Ectodermal cell (in vitro differentiated cells): ENCODE measurements at regions not wholly inside any gene's neighbourhood (a gene's known extent, or its start where the extent isn't known, plus 50 kb on each side); places are given as distances from the start of the nearest gene placed in this dataset.

Experiments used
- H3K27ac ChIP-seq: 2 replicates; pipeline ENCODE4 v1.7.0; 2013; ENCODE audit warnings: mild to moderate bottlenecking, low read depth, low read length; ENCODE audit not compliant: insufficient read depth, poor library complexity, severe bottlenecking
- H3K27me3 ChIP-seq: 2 replicates; pipeline ENCODE4 v1.7.0; 2013; ENCODE audit warnings: mild to moderate bottlenecking, low read length; ENCODE audit not compliant: insufficient read depth, control insufficient read depth, poor library complexity, severe bottlenecking
- H3K36me3 ChIP-seq: one replicate; pipeline ENCODE4 v1.7.0; 2013; ENCODE audit warnings: low read length; ENCODE audit not compliant: control insufficient read depth, insufficient read depth
- H3K4me1 ChIP-seq: one replicate; pipeline ENCODE4 v1.7.0; 2013; ENCODE audit warnings: low read length; ENCODE audit not compliant: control insufficient read depth, insufficient read depth
- H3K4me3 ChIP-seq: 2 replicates; pipeline ENCODE4 v1.7.0; 2013; ENCODE audit warnings: low read depth, low read length, control low read depth; ENCODE audit not compliant: insufficient read depth
- H3K9me3 ChIP-seq: 2 replicates; pipeline ENCODE4 v1.7.0; 2013; ENCODE audit warnings: mild to moderate bottlenecking, low read length, moderate library complexity; ENCODE audit not compliant: control insufficient read depth
- WGBS, 2 experiments: methylation state at CpG; one replicate each; pipeline ENCODE4 v1.1.7; 2013; ENCODE audit warnings: missing lambda C conversion rate in 2 of 2; 5-methylcytosine and 5-hydroxymethylcytosine counted together

DNA sequence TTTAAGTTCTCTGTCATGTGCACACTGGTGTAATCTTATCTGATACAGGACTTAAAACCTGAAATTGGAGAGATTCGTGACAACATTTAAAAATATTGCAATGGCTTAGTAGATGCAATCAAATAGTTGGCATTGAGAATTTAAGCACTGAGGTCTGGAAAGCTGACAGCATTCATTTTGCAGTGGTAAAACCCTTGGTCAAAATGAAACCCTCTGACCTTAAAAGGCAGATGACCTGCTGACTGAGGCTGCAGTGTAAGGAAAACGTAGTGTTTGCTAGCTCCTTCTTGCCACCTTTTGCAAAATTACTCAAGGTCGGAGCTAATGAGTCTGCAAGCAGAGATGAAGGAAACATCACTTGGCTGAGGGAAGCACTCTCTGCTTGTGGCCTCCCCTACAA is 150.6 kb downstream of the KCTD12 start:
- Histone ChIP-seq H3K9me3 (no peaks in the 10 kb centered on the region), H3K36me3 (no peaks in the 10 kb centered on the region), H3K4me3 (no peak overlapping the region), H3K27me3 (no peaks in the 10 kb centered on the region), H3K27ac (no peak overlapping the region), H3K4me1 (no peaks in the 10 kb centered on the region)
- 89% methylated on average over 3 of the region's 3 CpGs for WGBS, 2 experiments

- Histone ChIP-seq H3K4me1 (no peaks in the 10 kb centered on the region), H3K27me3 (no peaks in the 10 kb centered on the region), H3K9me3 (no peaks in the 10 kb centered on the region), H3K36me3 (no peaks in the 10 kb centered on the region), H3K4me3 (no peak overlapping the region), H3K27ac (no peak overlapping the region)
- WGBS, 2 experiments, result 97 to 100% methylated on average over 2 to 3 of the region's 3 CpGs
Observed at GRCh38 chr13:76733671-76734070, 152.5 kb downstream of the KCTD12 start.

DNA sequence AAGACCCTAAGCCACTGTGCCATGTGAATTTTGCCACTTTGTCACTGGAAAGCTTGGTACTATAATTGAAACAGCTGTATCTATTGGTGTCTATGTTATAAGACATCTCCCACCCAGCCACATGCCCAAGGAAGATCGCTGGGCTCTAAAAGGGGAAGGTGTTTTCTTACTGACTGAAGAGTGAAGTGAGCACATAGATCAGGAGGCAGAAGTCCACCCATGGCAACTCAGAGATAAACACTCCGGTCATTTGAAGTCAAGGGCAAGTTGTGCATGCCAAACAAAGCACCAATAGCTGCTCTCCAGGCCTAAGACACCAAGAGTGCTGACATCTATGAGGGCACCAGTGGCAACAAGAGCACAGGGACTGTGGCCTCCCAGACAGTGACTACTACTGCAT is 153.8 kb downstream of the KCTD12 start:
- H3K27ac ChIP-seq, result no peak overlapping the region
- no peaks in the 10 kb centered on the region for H3K4me1 ChIP-seq
- H3K27me3 ChIP-seq, result no peaks in the 10 kb centered on the region
- H3K4me3 ChIP-seq, result no peak overlapping the region
- H3K36me3 ChIP-seq, result no peaks in the 10 kb centered on the region
- 92 to 94% methylated on average over 2 of the region's 2 CpGs for WGBS, 2 experiments
- no peaks in the 10 kb centered on the region for H3K9me3 ChIP-seq

DNA sequence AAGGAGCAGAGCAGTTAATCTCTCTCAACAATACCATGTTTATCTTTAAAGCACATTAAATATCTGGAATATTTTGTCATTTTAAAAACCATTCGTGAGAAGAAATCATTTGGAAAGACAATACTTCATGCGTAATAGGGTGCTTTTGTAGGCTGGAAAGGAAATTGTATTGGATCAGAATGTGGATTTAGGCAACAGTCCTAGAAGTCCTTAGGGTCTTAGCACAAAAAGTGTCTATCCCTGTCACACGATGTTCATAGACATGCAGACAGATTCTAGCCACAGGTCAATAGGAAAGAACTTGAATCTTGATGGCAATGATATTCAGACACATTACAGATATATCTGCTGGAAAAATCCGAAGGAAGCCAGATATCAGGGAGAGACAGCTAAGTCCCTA is 156.0 kb downstream of the KCTD12 start:
- WGBS, 2 experiments, result 98 to 99% methylated on average over 4 of the region's 4 CpGs
- no peaks in the 10 kb centered on the region for H3K36me3 ChIP-seq

DNA sequence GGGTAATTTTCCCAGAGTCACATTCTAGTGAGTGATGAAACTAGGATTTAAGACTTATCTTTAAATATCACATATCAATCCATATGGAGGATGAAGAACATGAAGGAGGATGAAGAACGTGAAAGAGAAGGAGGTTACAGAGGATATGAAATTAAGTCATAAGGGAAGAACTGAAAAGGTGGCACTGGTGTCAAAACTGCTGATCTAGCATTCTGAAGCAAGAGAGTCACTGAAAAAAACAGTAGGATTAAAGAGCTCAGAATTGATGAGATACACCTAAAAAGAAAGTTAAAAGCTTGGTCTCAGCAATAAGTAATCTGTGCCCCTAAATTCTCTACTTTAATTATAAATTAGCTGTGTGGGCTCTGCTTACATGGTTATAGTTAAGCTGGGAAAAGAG is 156.5 kb downstream of the KCTD12 start:
- H3K4me3 ChIP-seq, result no peak overlapping the region
- no peaks in the 10 kb centered on the region for H3K27me3 ChIP-seq
- H3K4me1 ChIP-seq, result peaks cover 7% of the 10 kb centered on the region
- 94 to 100% methylated on average over 1 of the region's 1 CpG for WGBS, 2 experiments
- no peaks in the 10 kb centered on the region for H3K9me3 ChIP-seq
- H3K36me3 ChIP-seq, result no peaks in the 10 kb centered on the region
- no peak overlapping the region for H3K27ac ChIP-seq

More for the DNA sequence above, 156.0 kb downstream of the KCTD12 start:
- Histone ChIP-seq H3K27me3 (no peaks in the 10 kb centered on the region), H3K4me1 (peaks cover 2% of the 10 kb centered on the region), H3K4me3 (no peak overlapping the region), H3K9me3 (no peaks in the 10 kb centered on the region), H3K27ac (no peak overlapping the region)

DNA sequence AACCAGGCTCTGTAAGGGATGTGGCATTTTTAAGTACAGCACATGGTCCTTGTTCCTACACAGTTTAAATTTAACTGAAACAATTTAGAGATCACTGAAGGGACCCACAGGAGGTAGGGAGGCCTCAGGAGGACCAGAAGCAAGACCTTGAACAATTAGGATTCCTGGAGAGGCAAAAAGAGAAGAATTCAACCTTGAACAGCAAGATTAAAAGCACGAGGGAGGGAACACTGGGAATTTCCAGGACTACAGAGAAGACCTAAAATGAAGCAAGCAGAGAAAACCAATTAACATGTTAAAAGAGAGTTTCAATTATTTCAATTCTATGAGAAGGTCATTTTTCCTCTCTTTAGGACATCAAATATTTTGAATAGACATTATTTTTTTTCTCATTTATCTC is 160.3 kb downstream of the KCTD12 start:
- no peaks in the 10 kb centered on the region for H3K9me3 ChIP-seq
- WGBS, 2 experiments, result 22 to 57% methylated on average over 1 of the region's 1 CpG
- H3K27me3 ChIP-seq, result no peaks in the 10 kb centered on the region
- H3K4me3 ChIP-seq, result no peak overlapping the region
- no peak overlapping the region for H3K27ac ChIP-seq
- H3K36me3 ChIP-seq, result no peaks in the 10 kb centered on the region
- H3K4me1 ChIP-seq, result peaks cover 15% of the 10 kb centered on the region

GRCh38 chr13:76725211-76725610 is 161.0 kb downstream of the KCTD12 start:
- H3K27ac ChIP-seq, result no peak overlapping the region
- no peaks in the 10 kb centered on the region for H3K9me3 ChIP-seq
- H3K4me3 ChIP-seq, result no peak overlapping the region
- 0% methylated on average over 1 of the region's 1 CpG for WGBS, 2 experiments
- H3K27me3 ChIP-seq, result no peaks in the 10 kb centered on the region
- peaks cover 15% of the 10 kb centered on the region for H3K4me1 ChIP-seq
- no peaks in the 10 kb centered on the region for H3K36me3 ChIP-seq

DNA sequence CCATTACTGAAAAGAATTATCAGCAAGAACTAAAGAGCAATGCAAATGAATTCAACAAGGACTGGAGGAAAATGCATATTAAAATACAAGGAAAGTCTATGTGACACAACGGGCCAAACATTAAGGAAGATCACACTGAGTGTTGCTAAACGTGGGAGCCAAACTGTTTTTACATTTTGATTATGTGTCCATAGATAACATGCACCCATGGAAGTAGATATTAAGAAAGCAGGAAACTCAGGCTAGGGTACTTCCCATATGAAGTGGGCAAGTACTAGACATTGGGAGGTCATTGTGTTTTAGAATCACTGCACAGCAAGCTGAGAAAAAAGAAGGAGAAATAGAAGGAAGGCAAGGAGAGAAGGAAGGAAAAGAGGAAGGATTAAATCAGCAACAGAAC is 161.8 kb downstream of the KCTD12 start:
- no peak overlapping the region for H3K27ac ChIP-seq
- no peaks in the 10 kb centered on the region for H3K36me3 ChIP-seq
- no peaks in the 10 kb centered on the region for H3K9me3 ChIP-seq
- WGBS, 2 experiments, result 82 to 85% methylated on average over 2 of the region's 2 CpGs
- H3K27me3 ChIP-seq, result no peaks in the 10 kb centered on the region
- peaks cover 15% of the 10 kb centered on the region for H3K4me1 ChIP-seq
- H3K4me3 ChIP-seq, result no peak overlapping the region

GRCh38 chr13:76723551-76724232 is 162.5 kb downstream of the KCTD12 start:
- 65% methylated on average over 4 to 5 of the region's 5 CpGs for WGBS, 2 experiments

GRCh38 chr13:76722782-76723181 is 163.4 kb downstream of the KCTD12 start:
- Histone ChIP-seq H3K36me3 (no peaks in the 10 kb centered on the region), H3K4me3 (no peak overlapping the region), H3K27me3 (no peaks in the 10 kb centered on the region), H3K4me1 (peaks cover 15% of the 10 kb centered on the region), H3K9me3 (no peaks in the 10 kb centered on the region), H3K27ac (no peak overlapping the region)
- no CpG with 5 or more reads among the region's 1 CpG for WGBS, 2 experiments

More at GRCh38 chr13:76723551-76724232, 162.5 kb downstream of the KCTD12 start:
- H3K27ac ChIP-seq, result no peak overlapping the region
- no peaks in the 10 kb centered on the region for H3K27me3 ChIP-seq
- peaks cover 15% of the 10 kb centered on the region for H3K4me1 ChIP-seq
- H3K36me3 ChIP-seq, result no peaks in the 10 kb centered on the region
- no peaks in the 10 kb centered on the region for H3K9me3 ChIP-seq
- no peak overlapping the region for H3K4me3 ChIP-seq
